Muscle of back (tissue), 3 donors: ENCODE measurements at regions not wholly inside any gene's neighbourhood (a gene's known extent, or its start where the extent isn't known, plus 50 kb on each side); places are given as distances from the start of the nearest gene placed in this dataset.
"Not testable (repeated sequence)": the region's sequence is repeated elsewhere in the genome, so short reads cannot be mapped to it uniquely, and the experiment has no call there.

Source experiments
- DNase-seq, 3 donors: peaks; one replicate each; pipeline versions ENCODE4 v3.0.0 to v3.0.0-alpha.2; 2013

DNA sequence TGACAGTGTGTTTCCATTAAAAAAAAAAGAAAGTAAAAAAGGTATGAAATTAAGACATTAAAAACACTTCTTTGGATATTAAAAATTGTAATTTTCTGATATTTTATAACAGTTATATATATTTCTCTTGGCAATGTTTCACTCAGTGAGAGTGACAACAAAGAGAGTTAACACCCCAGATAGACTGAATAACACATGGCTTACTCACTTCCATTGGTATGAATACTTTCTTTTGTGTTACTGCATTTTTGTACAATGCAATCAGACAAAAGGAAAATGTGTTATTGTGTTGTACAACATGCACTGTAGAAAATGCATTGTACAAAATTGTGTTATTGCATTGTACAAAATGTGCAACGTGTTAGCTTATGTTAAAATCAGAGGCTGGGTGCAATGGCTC lies 676.6 kb upstream of the AMELY start:
- DNase-seq = not testable (repeated sequence)

DNA sequence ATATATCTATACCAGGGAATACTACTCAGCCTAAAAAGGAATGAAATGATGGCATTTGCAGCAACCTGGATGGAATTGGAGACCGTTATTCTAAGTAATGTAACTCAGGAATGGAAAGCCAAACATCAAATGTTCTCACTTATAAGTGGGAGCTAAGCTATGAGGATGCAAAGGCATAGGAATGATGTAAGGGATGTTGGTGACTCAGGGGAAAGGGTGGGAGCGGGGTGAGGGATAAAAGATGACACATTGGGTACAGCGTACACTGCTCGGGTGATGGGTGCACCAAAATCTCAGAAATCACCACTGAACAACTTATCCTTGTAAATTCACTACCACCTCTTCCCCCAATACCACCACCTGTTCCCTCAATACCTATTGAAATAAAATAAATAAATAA lies 651.0 kb upstream of the AMELY start:
- DNase-seq = peak in 1 of 3 donors; percentile 4

DNA sequence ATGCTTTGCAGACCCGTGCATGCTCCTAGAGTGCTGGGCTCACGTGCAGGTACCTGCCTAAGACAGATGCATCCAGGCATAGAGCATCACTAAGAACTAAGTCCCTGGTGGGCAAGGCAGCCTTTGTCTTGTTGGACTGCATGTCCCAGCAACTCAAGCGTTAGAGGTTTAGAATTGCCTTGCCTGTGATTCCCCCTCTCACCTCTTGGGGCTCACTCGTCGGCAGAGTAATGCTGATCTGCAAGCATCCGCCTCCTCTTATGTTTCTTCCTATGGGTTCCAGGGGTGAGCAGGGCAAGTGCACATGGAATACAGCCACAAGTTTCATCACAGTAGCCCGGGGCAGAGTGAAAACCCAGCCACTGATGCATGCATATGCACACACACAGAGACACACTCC lies 646.1 kb upstream of the AMELY start:
- no peak for DNase-seq

DNA sequence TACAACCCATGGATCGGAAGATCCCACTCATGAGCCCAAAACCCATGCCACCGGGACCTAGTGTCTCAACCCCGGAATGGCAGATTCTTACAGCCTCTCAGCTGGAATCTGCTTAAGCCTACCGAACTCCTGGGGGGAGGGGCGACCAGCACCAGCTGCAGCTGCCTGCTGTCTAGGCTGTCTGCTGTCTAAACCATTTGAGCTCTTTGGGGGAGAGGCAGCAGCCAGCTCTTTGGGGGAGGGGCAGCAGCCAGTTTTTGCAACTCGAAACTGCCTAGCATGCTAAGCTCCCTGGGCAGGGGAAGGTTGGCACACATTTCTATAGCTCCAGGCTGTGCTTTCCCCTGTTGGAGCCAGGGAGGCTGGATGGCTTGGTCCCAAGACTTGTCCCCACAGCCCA lies 643.5 kb upstream of the AMELY start:
- peak in 2 of 3 donors; percentile 10 to 30 for DNase-seq

DNA sequence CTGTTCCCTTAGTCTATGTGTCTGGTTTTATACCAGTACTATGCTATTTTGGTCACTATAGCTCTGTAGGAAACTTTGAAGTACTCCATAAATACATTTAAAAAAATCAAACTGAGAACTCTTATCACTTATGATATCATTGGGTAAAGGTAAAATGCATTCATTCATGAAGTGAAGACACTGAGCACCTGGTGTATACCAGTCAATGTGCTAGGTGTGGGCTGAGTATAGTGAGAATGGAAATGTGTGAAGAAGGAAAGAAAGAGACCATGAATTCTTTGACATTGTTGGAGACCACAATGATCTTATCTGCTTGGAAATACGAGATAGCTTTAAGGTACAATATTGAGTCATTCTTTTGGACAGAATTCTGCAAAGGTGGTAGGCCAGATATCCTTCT lies 633.5 kb upstream of the AMELY start:
- DNase-seq = no peak

DNA sequence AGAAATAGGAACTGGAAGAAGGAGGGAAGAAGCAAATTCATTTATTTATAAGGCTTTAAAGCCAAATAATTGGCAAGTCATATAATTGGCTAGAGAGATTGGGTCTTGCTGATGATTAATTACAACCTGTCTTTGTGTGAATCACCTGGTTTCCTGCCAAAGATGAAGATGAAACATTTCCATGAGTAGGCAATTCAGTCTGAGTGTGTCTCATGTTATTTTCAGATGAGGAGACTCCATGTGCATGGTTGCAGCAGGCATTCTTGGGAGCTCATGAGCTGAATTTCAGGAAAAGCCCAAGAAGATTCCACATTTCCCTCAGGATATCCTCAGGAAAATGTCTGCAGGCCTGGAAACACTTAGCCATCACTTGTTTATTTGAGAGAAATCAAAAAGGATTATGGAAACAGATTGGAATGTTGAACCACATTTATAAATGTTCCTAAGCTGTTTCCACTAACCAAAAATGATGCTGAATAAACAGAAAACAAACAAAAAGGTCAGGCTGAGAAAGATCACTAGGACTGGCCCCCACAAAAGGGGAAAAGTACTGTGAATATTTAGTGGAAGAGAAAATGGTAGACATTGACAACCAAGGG lies 632.7 kb upstream of the AMELY start:
- DNase-seq = peak in 2 of 3 donors; percentile 20 to 55

DNA sequence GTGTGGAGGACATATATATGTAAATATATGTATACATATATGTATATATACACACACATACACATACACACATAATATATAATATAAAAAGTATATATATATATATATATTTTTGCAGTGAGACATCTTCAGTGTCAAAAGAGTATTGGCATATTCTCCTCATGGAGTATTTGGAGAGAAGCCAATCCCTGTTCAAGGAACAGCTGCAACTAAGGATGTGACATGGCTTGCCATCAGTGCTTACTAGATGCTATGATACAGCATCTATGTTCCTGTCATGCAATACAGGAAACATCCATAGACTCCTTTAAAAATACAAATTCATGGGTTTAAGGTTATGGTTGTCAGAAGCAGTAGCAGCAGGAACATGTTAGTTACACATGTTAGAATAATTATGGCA lies 632.0 kb upstream of the AMELY start:
- DNase-seq = peak in 1 of 3 donors; percentile 10

DNA sequence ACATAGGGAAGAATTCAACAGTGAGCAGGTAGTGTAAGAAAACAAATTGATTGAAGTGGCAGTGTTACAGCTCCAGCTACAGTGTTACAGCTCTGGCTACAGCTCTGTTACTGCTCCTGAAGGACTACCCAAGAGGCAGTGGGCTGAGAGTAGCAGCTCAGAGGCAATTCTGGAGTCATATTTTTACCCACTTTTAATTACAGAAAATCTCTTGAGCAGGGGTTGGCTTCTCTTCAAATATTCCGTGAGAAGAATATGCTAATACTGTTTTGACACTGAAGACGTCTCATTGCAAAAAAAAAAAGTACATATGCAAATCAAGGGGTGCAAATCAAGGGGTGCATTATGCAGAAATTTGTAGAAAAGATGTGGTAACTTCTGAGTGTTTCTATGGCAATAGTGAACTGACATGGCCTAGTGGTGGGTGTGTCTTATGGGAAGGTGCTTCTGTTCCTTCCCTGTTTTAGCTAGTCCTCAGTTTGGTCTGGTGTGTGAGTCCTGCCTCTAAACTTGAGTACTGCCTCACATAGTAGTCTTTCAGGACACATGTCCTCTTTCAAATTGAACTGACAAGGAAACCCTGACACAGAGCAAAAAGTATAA lies 630.8 kb upstream of the AMELY start:
- DNase-seq = no peak

DNA sequence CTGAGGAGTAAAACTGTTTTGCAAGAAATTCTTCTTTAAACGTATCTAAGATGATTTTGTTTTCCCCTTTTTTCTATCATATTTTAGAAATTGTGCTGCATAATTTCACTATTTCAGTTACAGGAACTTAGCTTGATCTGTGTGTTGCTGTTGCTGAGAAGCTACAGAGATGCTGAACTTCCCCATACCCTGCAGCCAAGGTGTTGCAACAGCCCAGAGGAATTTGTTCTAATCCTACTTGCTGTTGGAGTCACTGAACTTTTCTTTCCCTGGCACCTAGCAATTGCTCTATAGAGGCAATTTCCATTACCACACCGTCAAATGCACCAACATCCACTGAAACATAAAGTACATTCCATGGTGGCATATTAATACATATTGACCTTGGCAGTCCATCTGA lies 617.8 kb upstream of the AMELY start:
- peak in 1 of 3 donors; percentile 5 for DNase-seq

DNA sequence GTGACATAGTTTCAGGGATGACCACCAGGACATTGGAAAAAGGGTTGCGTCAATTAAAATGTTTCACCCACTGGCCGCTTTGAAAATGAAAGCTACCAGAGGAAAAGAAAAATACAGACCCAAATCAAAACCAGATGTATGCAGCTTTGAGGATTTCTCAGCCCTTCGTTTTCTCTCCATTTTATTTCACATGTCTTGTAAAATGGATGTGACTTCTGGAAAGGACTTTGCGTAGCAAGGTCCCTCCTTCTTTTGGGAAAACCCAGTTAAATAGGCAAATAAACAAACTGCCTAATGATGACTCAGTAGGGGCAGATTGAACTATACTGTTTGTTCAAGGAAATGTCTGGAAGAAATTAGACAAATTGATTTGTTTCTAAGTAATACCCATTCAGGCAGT lies 616.0 kb upstream of the AMELY start:
- peak in 2 of 3 donors; percentile 36 to 45 for DNase-seq

DNA sequence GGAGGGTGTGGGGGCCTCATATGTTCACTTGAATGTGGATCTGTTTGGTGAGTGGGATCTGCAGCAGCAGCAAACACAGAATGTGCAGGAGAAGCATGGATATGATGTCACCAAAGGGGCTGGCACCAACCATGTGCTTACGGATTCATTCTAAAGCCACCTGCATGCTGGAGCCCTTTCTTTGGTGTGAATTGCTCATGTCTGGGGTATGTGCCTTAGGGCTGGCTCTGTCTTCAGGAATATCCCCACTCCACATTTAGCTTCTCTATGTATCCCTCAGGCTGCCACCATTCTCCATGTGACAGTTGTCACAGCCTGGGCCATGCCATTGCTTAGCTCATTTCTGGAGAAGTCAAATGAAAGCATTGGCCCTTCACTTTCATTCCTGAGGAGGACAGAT lies 606.8 kb upstream of the AMELY start:
- no peak for DNase-seq

DNA sequence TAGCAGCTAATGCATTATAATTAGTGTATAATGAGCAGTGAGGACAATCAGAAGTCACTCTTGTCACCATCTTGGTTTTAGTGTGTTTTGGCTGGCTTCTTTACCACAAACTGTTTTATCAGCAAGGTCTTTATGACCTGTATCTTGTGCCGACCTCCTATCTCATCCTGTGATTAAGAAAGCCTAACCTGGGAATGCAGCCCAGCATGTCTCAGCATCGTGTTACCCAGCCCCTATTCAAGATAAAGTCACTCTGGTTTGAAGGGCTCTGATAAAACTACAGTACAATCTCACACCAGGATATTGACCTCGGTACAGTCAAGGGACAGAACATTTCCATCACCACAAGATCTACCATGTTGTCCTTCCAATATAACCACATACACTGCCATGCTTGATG lies 604.7 kb upstream of the AMELY start:
- no peak for DNase-seq

DNA sequence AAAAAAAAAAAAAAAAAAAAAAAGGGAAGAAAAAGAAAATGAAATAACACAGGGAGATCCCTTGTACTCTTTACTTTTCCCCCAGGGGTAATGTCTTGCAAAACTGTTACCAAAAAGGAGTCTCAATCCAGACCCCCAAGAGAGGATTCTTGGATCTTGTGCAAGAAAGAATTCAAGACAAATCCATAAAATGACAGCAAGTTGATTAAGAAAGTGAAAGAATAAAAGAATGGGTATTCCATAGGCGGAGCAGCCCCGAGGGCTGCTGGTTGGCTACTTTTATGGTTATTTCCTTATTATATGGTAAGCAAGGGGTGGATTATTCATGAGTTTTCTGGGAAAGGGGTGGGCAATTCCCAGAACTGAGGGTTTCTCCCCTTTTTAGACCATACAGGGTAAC lies 604.3 kb upstream of the AMELY start:
- no peak for DNase-seq

DNA sequence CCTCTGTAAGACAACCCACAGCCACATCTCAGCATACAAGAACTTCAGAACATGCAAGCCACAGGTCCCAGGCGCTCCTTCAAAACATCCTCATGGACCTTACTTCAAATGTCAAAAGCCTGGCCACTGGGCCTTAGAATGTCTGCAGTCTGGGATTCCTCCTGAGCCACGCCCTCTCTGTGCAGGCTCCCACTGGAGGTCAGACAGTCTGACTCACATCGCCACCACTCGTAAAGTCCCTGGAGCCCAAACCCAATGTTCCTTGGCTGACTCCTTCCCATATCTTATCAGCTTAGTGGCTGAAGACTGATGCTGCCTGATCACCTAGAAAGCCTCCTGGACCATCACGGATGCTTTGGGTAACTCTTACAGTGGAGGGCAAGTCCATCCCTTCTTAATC lies 591.3 kb upstream of the AMELY start:
- DNase-seq = no peak

DNA sequence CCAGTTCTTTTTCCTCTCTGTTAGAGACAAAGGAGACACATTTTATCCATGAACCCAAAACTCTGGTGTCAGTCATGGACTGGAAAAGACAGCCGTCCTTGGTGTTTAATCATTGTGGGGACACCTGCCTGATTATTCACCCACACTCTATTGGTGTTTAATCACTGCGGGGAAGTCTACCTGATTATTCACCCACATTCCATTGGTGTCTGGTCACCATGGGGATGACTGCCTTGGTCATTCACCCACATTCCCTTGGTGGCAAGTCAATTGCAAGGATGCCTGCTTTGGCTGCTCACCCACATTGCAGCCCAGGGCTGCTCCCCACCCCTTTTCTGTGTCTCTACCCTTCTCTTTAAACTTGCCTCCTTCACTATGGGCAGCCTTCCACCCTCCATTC lies 589.7 kb upstream of the AMELY start:
- no peak for DNase-seq

DNA sequence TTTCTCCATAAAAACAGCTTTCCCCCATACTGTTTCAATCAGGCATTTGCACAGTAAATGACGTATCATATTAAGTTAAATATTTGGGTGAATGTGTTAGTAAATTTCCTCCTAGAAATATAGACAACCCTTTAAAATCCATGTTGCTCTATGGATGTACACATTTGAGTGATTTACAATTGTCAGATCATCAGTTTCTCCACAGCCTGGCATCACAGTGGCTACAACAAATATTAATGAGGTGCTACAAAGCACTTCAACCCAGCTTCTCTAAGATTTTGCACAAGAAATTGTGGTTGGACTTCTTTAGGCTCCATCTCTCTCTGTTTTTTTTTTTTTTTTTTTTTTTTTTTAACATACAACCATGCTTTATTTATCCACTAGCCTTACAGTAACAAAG lies 584.4 kb upstream of the AMELY start:
- no peak for DNase-seq

DNA sequence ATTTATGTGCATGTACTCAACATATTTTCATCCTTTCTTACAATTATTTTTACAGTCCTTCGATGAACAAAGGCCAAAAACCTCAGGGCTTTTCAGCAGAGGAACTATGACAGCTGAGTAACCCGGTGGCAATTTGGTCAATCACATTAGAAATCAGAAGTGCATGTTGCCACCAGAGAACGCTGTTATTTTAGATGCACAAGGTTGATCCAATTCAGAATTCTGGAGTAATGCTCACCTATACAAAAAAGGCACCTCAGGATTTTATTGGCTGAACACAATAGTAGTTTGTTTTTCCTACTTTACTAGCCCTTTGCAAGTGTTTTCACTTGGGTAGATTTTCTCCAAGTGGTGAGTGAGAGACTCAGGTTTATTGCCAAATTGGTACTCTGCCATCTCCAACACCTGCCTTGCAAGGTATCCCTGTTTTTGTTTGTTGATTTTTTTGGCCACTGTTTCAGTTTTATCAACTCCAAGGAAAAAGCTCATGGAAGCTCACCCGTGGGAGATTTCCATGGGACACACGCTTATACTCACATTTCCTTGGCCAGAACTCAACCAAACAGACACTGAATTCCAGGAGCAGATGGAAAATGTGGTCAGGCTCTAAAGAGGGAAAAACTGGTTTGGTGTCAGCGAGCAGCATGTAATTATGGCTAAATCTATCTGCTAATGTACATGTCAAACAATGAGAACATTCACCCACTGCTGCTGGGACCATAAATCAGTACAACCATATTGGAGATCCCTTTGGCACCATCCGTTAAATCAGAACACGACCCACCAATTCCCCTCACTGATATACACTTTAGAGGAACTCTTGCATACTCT lies 573.1 kb upstream of the AMELY start:
- DNase-seq = peak in 1 of 3 donors; percentile 51

DNA sequence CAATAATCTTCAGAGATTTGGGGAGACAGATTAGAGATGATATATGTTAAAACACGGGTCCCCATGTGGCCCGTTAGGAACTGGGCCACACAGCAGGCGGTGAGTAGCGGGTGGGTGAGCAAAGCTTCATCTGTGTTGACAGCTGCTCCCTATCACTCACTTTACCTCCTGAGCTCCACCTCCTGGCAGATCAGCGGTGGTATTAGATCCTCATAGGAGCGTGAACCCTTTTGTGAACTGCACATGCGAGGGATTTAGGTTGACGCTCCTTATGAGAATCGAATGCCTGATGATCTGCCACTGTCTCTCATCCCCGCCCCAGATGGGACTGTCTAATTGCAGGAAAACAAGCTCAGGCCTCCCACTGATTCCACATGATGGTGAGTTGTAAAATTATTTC lies 560.4 kb upstream of the AMELY start:
- DNase-seq = no peak

DNA sequence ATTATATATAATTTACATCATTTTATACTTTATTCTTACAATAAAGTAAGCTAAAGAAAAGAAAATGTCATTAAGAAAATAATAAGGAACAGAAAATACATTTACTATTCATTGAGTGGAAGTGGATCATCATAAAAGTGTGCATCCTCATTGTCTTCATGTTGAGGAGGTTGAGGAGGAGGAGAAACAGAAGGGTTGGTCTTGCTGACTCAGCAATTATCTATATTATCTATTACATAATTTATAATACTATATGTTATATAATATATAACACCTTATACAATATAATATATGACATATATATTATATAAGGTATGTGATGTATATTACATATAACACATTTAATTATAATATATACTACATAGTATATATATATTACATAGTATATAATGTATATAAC lies 558.5 kb upstream of the AMELY start:
- no peak for DNase-seq

DNA sequence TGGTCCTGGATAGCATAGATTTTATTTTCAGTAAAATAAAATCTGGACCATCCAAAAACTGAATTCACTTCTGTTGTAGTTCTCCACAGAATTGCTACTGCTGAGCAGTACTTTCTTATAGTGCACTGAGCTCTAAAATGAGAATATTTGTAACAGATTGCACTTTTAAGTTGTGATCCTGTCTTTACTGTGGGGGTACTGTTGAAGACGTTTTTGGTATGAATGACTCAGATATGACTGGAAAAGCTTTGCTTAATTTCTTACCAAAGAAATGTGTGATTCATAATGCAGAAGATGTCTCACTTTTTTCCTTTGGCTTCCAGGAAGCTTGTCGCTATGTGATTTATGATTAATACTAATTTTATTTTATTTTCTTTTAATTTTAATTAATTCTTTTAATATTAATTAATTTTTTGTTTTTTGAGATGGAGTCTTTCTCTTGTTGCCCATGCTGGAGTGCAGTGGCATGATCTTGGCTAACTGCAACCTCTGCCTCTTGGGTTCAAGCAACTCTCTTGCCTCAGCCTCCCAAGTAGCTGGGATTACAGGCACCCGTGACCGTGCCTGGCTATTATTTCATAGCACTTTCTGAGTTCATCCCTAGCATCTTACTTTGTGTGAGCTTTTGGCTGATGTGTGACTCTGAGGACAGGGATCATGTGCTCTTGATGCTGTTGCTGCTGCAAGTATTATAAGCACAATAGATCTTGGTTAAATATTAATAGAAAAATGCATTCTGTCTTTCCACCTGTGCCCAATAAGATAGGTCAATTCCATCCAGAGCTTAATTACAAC lies 557.6 kb upstream of the AMELY start:
- peak in 1 of 3 donors; percentile 66 for DNase-seq

DNA sequence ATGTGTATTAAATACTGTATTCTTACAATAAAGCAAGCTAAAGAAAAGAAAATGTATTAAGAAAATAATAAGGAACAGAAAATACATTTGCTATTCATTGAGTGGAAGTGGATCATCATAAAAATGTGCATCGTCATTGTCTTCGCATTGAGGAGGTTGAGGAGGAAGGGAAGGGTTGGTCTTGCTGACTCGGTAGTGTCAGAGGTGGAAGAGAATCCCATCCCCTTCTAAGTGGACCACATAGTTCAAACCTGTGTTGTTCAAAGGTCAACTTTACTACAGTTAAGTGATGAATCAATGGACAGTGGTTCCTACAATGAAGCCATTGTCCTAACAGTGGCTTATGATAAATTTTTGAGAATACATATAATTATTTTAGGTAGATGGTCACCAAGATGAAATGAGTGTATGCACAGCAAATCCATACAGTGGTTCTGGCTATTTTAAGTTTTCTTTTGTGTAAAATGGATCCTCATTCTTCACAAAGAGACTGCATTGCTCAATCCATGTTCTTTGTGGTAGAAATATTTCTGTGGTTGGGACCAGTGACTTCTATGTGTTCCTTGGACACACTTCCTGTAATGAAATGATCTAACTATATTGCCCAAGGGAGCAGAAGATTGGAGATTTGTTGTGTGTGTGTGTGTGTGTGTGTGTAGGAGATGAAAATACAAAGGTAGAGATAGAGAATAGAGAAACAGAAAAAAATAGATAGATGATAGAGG lies 556.4 kb upstream of the AMELY start:
- peak in 1 of 3 donors; percentile 49 for DNase-seq

DNA sequence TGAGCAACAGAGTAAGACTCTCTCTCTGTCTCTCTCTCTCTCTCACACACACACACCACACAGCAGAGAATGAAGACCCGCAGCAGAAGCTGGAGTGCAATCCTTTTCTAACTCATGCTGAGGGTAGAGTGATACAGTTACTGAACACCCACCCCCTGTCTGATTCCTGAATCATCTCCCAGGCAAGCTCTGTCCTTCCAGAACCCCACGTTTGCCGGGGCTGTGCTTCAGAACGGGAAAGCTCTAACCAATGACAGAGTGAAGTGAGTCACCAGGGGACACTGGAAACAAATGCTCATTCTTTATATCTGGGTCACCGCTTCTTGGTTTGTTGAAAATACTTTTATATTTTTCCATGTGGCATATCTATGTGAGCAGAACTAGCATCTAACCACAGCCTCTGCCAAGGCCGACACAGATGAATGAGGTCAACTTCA lies 553.7 kb upstream of the AMELY start:
- peak in 2 of 3 donors; percentile 72 to 93 for DNase-seq
